H1 (cell line): ENCODE measurements at regions not wholly inside any gene's neighbourhood (a gene's known extent, or its start where the extent isn't known, plus 50 kb on each side); places are given as distances from the start of the nearest gene placed in this dataset.

Source experiments
- CTCF ChIA-PET: fragments of 300-600 bp; sonication (Branson Sonifier 250); formaldehyde crosslinking; loops from one replicate; lab custom pipeline; 2021; ENCODE audit not compliant: partially characterized antibody; lab: Charles Lee
- POLR2A ChIA-PET: fragments of 300-600 bp; sonication (Branson Sonifier 250); formaldehyde crosslinking; loops from one replicate; lab custom pipeline; 2021; ENCODE audit warnings: inconsistent platforms; ENCODE audit not compliant: partially characterized antibody; lab: Charles Lee
- DNase-seq, 2 experiments: peaks; one replicate each; pipeline versions ENCODE4 v3.0.0 to v3.0.0-alpha.2; 2010 to 2022; ENCODE audit warnings: low spot score in 2 of 2, low read depth in 1 of 2, mixed read lengths in 1 of 2
- FAIRE-seq: peaks from 2 replicates; lab custom pipeline; 2011; peaks lifted over from hg19 to GRCh38; lab: Jason Lieb, UNC
- H2AFZ ChIP-seq: 2 replicates; pipeline ENCODE4 v1.8.1; 2012; ENCODE audit warnings: low read length, inconsistent platforms
- H2AK5ac ChIP-seq: 2 replicates; pipeline ENCODE4 v1.6.1; 2013; ENCODE audit warnings: low read depth, low read length
- H2BK120ac ChIP-seq: replicated peaks from 2 replicates; pipeline ENCODE3; 2013; ENCODE audit warnings: low read depth, low read length, inconsistent platforms
- H2BK12ac ChIP-seq: 2 replicates; pipeline ENCODE4 v1.6.1; 2013; ENCODE audit warnings: low read depth, low read length
- H2BK15ac ChIP-seq: 2 replicates; pipeline ENCODE4 v1.6.1; 2013; ENCODE audit warnings: low read length
- H2BK20ac ChIP-seq: 2 replicates; pipeline ENCODE4 v1.6.1; 2013; ENCODE audit warnings: low read length
- H2BK5ac ChIP-seq: 2 replicates; pipeline ENCODE4 v1.6.1; 2013; ENCODE audit warnings: low read depth, low read length
- H3K14ac ChIP-seq: 2 replicates; pipeline ENCODE4 v1.6.1; 2013; ENCODE audit warnings: inconsistent platforms; ENCODE audit not compliant: insufficient read length
- H3K18ac ChIP-seq: 2 replicates; pipeline ENCODE4 v1.6.1; 2013; ENCODE audit warnings: low read length; ENCODE audit errors: extremely low read depth
- H3K23ac ChIP-seq: 2 replicates; pipeline ENCODE4 v1.6.1; 2013; ENCODE audit warnings: inconsistent platforms; ENCODE audit not compliant: insufficient read length
- H3K23me2 ChIP-seq: 2 replicates; pipeline ENCODE4 v1.6.1; 2013; ENCODE audit warnings: low read depth, low read length
- H3K27ac ChIP-seq: 2 replicates; pipeline ENCODE4 v1.6.1; 2011; ENCODE audit warnings: low read depth, low read length, inconsistent platforms
- H3K27me3 ChIP-seq, 4 experiments: replicated peaks in 1 of 4; 1 replicate in 1 of 4; 2 replicates in 3 of 4; pipeline versions ENCODE4 v1.6.1 to v1.8.1; 2011 to 2013; ENCODE audit warnings: low read length in 3 of 4, mild to moderate bottlenecking in 3 of 4, inconsistent platforms in 2 of 4, mixed read lengths in 2 of 4, moderate library complexity in 1 of 4; ENCODE audit not compliant: control insufficient read depth in 3 of 4, insufficient read depth in 3 of 4; ENCODE audit errors: extremely low read depth in 1 of 4
- H3K36me3 ChIP-seq, 4 experiments: 2 replicates each; pipeline versions ENCODE4 v1.6.1 to v1.8.1; 2011 to 2013; ENCODE audit warnings: mild to moderate bottlenecking in 4 of 4, low read length in 3 of 4, moderate library complexity in 2 of 4, control low read depth in 1 of 4, inconsistent platforms in 1 of 4; ENCODE audit not compliant: insufficient read depth in 4 of 4, control insufficient read depth in 2 of 4
- H3K4ac ChIP-seq: replicated peaks from 2 replicates; pipeline ENCODE3; 2013; ENCODE audit warnings: low read length, low read depth, mixed read lengths, inconsistent platforms; ENCODE audit not compliant: insufficient read length
- H3K4me1 ChIP-seq, 4 experiments: replicated peaks in 1 of 4; 1 replicate in 1 of 4; 2 replicates in 3 of 4; pipeline versions ENCODE4 v1.6.1 to v1.8.1; 2011 to 2013; ENCODE audit warnings: low read length in 3 of 4, inconsistent platforms in 2 of 4, mixed read lengths in 1 of 4; ENCODE audit not compliant: insufficient read depth in 4 of 4, control insufficient read depth in 3 of 4
- H3K4me2 ChIP-seq, 2 experiments: 2 replicates each; pipeline versions ENCODE4 v1.6.1 to v1.8.1; 2011 to 2013; ENCODE audit warnings: low read depth in 2 of 2, low read length in 2 of 2, control low read depth in 1 of 2, inconsistent platforms in 1 of 2, mild to moderate bottlenecking in 1 of 2; ENCODE audit not compliant: insufficient read depth in 1 of 2
- H3K4me3 ChIP-seq, 4 experiments: fragments of 200-600, 300-600 bp in 1 of 4; sonication (generic), shearing (Covaris generic), sonication (Bioruptor Twin) in 1 of 4; 2 replicates each; pipeline versions ENCODE4 v1.5.1 to v1.8.1; 2011 to 2016; ENCODE audit warnings: low read length in 4 of 4, low read depth in 3 of 4, control low read depth in 2 of 4, inconsistent platforms in 2 of 4, mild to moderate bottlenecking in 2 of 4, mixed read lengths in 1 of 4, moderate library complexity in 1 of 4; ENCODE audit not compliant: insufficient read depth in 2 of 4; ENCODE audit errors: extremely low read depth in 1 of 4
- H3K56ac ChIP-seq: replicated peaks from 2 replicates; pipeline ENCODE3; 2013; ENCODE audit warnings: low read depth, mild to moderate bottlenecking, mixed read lengths, low read length, inconsistent platforms; ENCODE audit not compliant: insufficient read length
- H3K79me1 ChIP-seq: 2 replicates; pipeline ENCODE4 v1.6.1; 2013; ENCODE audit warnings: low read depth, low read length, control low read depth
- H3K79me2 ChIP-seq, 2 experiments: 2 replicates each; pipeline versions ENCODE4 v1.6.1 to v1.8.1; 2012 to 2013; ENCODE audit warnings: low read length in 2 of 2, mild to moderate bottlenecking in 2 of 2, inconsistent platforms in 1 of 2; ENCODE audit not compliant: insufficient read depth in 2 of 2, control insufficient read depth in 1 of 2
- H3K9ac ChIP-seq, 4 experiments: replicated peaks in 1 of 4; 1 replicate in 1 of 4; 2 replicates in 3 of 4; pipeline versions ENCODE4 v1.6.1 to v1.8.1; 2011 to 2013; ENCODE audit warnings: low read depth in 3 of 4, low read length in 3 of 4, control low read depth in 2 of 4, mild to moderate bottlenecking in 2 of 4, moderate library complexity in 2 of 4, inconsistent platforms in 1 of 4; ENCODE audit errors: extremely low read depth in 1 of 4
- H3K9me3 ChIP-seq, 2 experiments: 2 replicates each; pipeline versions ENCODE4 v1.6.1 to v1.8.1; 2012 to 2013; ENCODE audit warnings: mild to moderate bottlenecking in 2 of 2, moderate library complexity in 2 of 2, control low read depth in 1 of 2, inconsistent platforms in 1 of 2, low read depth in 1 of 2, low read length in 1 of 2, mixed read lengths in 1 of 2; ENCODE audit not compliant: insufficient read depth in 2 of 2
- H4K20me1 ChIP-seq, 2 experiments: replicated peaks in 1 of 2; 2 replicates each; pipeline versions ENCODE3 to v1.8.1; 2011 to 2013; ENCODE audit warnings: inconsistent platforms in 2 of 2, low read length in 2 of 2, mild to moderate bottlenecking in 1 of 2; ENCODE audit not compliant: insufficient read depth in 2 of 2, control insufficient read depth in 1 of 2
- H4K5ac ChIP-seq: 2 replicates; pipeline ENCODE4 v1.6.1; 2013; ENCODE audit warnings: low read length, low read depth, mixed read lengths, inconsistent platforms; ENCODE audit not compliant: insufficient read length
- H4K8ac ChIP-seq: 2 replicates; pipeline ENCODE4 v1.8.0; 2013; ENCODE audit warnings: mild to moderate bottlenecking, moderate library complexity, low read length, inconsistent platforms; ENCODE audit not compliant: insufficient read depth; ENCODE audit errors: extremely low read depth
- H4K91ac ChIP-seq: replicated peaks from 2 replicates; pipeline ENCODE3; 2013; ENCODE audit warnings: low read length, mixed read lengths, inconsistent platforms; ENCODE audit not compliant: insufficient read length
- BCL11A ChIP-seq, 2 experiments: IDR thresholded peaks; one replicate each; pipeline ENCODE4 v1.6.1; 2011; ENCODE audit warnings: low read depth in 2 of 2, low read length in 2 of 2, mild to moderate bottlenecking in 2 of 2
- CBX8 ChIP-seq: fragments of 300-800, 300-1000 bp; sonication (generic); IDR thresholded peaks from 2 replicates; pipeline ENCODE4 v1.7.1; 2016; ENCODE audit warnings: low read depth, low read length, borderline replicate concordance
- CHD2 ChIP-seq: IDR thresholded peaks from 2 replicates; pipeline ENCODE4 v1.6.1; 2012; ENCODE audit warnings: low read length, improper control_type of control experiment
- GABPA ChIP-seq: IDR thresholded peaks from 2 replicates; pipeline ENCODE4 v1.6.1; 2011; ENCODE audit warnings: mild to moderate bottlenecking, low read length, moderate library complexity, borderline replicate concordance; ENCODE audit not compliant: insufficient read depth
- JUND ChIP-seq: IDR thresholded peaks from 2 replicates; pipeline ENCODE4 v1.6.1; 2011; ENCODE audit warnings: mild to moderate bottlenecking, improper control_type of control experiment, low read length
- KDM4A ChIP-seq: IDR thresholded peaks from one replicate; pipeline ENCODE4 v1.7.1; 2012; ENCODE audit warnings: low read depth, mild to moderate bottlenecking, moderate library complexity, low read length, inconsistent platforms; ENCODE audit not compliant: severe bottlenecking
- MAX ChIP-seq: IDR thresholded peaks from 2 replicates; pipeline ENCODE4 v1.6.1; 2012; ENCODE audit warnings: inconsistent platforms
- NRF1 ChIP-seq: IDR thresholded peaks from 2 replicates; pipeline ENCODE4 v1.6.1; 2011; ENCODE audit warnings: mild to moderate bottlenecking, low read depth, low read length, improper control_type of control experiment
- PHF8 ChIP-seq: fragments of 200-600 bp; sonication (generic); conservative IDR thresholded peaks from 2 replicates; pipeline ENCODE4 v1.7.1; 2012; ENCODE audit warnings: low read depth, mild to moderate bottlenecking, inconsistent platforms, low read length, moderate library complexity
- POU5F1 ChIP-seq: IDR thresholded peaks from 2 replicates; pipeline ENCODE4 v1.6.1; 2011; ENCODE audit warnings: low read depth, mild to moderate bottlenecking, low read length, moderate library complexity
- SP1 ChIP-seq: IDR thresholded peaks from 2 replicates; pipeline ENCODE4 v1.6.1; 2011; ENCODE audit warnings: low read depth, low read length
- SP2 ChIP-seq: IDR thresholded peaks from 2 replicates; pipeline ENCODE4 v1.6.1; 2012; ENCODE audit warnings: mild to moderate bottlenecking, low read length, inconsistent platforms
- SP4 ChIP-seq: IDR thresholded peaks from 2 replicates; pipeline ENCODE4 v1.6.1; 2012; ENCODE audit warnings: low read length, inconsistent platforms
- SRF ChIP-seq: IDR thresholded peaks from 2 replicates; pipeline ENCODE4 v1.6.1; 2011; ENCODE audit warnings: mild to moderate bottlenecking, low read depth, low read length, moderate library complexity
- SUZ12 ChIP-seq: fragments of 200-600 bp; sonication (generic); IDR thresholded peaks from 2 replicates; pipeline ENCODE4 v1.6.1; 2012; ENCODE audit warnings: mild to moderate bottlenecking, inconsistent platforms, low read length, moderate library complexity, mixed read lengths
- TAF1 ChIP-seq: IDR thresholded peaks from 2 replicates; pipeline ENCODE4 v1.6.1; 2011; ENCODE audit warnings: mild to moderate bottlenecking, low read depth, low read length
- YY1 ChIP-seq: IDR thresholded peaks from 2 replicates; pipeline ENCODE4 v1.6.1; 2011; ENCODE audit warnings: low read depth, mild to moderate bottlenecking, low read length
- WGBS, 2 experiments: shearing (Covaris generic) in 1 of 2; methylation state at CpG; one replicate each; pipeline versions ENCODE4 v1.1.6 to v1.1.7; 2013 to 2015; ENCODE audit warnings: low lambda C conversion rate in 2 of 2, mixed read lengths in 2 of 2, inconsistent platforms in 1 of 2, low coverage in 1 of 2, missing lambda C conversion rate in 1 of 2; ENCODE audit not compliant: insufficient replicate concordance in 2 of 2, insufficient coverage in 1 of 2, insufficient read length in 1 of 2; ENCODE audit errors: extremely low coverage in 1 of 2, missing lambda C conversion rate in 1 of 2; 5-methylcytosine and 5-hydroxymethylcytosine counted together

GRCh38 chr12:107931761-107932160 is 157.3 kb downstream of the ASCL4 start:
- Histone ChIP-seq H3K27ac (no peak overlapping the region), H2BK20ac (no peak overlapping the region), H3K27me3 (no peaks in the 10 kb centered on the region), H3K4me3 (no peak overlapping the region), H2AFZ (no peak overlapping the region), H2BK12ac (no peak overlapping the region), H3K14ac (no peak overlapping the region), H3K36me3 (no peaks in the 10 kb centered on the region), H3K4me1 (no peaks in the 10 kb centered on the region), H3K18ac (no peak overlapping the region), H2BK15ac (no peak overlapping the region), H4K8ac (no peak overlapping the region), H3K4ac (no peak overlapping the region), H2BK5ac (no peak overlapping the region), H3K4me2 (no peak overlapping the region), H2AK5ac (no peak overlapping the region), H3K9ac (no peak overlapping the region), H4K20me1 (no peaks in the 10 kb centered on the region), H3K23ac (no peak overlapping the region), H3K79me2 (no peaks in the 10 kb centered on the region), H3K23me2 (peaks cover 6% of the 10 kb centered on the region; the same call in 1 of the 2 replicates), H3K79me1 (no peaks in the 10 kb centered on the region), H4K91ac (no peak overlapping the region), H3K9me3 (no peaks in the 10 kb centered on the region), H4K5ac (no peak overlapping the region), H2BK120ac (no peak overlapping the region), H3K56ac (no peak overlapping the region)
- WGBS, 2 experiments: 89% methylated on average over 5 of the region's 5 CpGs; no CpG with 5 or more reads in 1 of the 2 experiments
- ChIA-PET POLR2A (no interaction called here), CTCF (interaction anchor here (0.8 to 6.3 kb wide), 11 partner anchors 10 to 281 kb away, joined by 3 to 65 read pairs (median 4); no protein-coding TSS in a partner anchor)
- no peak for DNase-seq
- FAIRE-seq: no peak
- TF ChIP-seq MAX (no peak), TAF1 (no peak), YY1 (no peak), CHD2 (no peak), JUND (no peak), SP1 (no peak), PHF8 (no peak), GABPA (no peak), KDM4A (no peak), BCL11A (IDR thresholded peaks at IDR 0.05; ENCODE audit: low read depth in 2 of 2, low read length in 2 of 2) (no peak), SRF (no peak), SP4 (no peak), CBX8 (no peak), POU5F1 (no peak), NRF1 (no peak), SP2 (no peak), SUZ12 (no peak)
